Prostate gland (tissue), 2 donors: ENCODE measurements at regions not wholly inside any gene's neighbourhood (a gene's known extent, or its start where the extent isn't known, plus 50 kb on each side); places are given as distances from the start of the nearest gene placed in this dataset.

ENCODE experiments used
- CTCF ChIP-seq, 4 experiments: fragments of 200-600 bp in 2 of 4; fragments of 450-650 bp in 2 of 4; sonication (generic) in 2 of 4; IDR thresholded peaks; 1 replicate in 3 of 4; 2 replicates in 1 of 4; pipeline ENCODE4 v1.5.1; 2016 to 2019; ENCODE audit warnings: antibody characterized with exemption in 4 of 4, mild to moderate bottlenecking in 2 of 4, moderate library complexity in 2 of 4
- POLR2AphosphoS5 ChIP-seq: sonication (generic); formaldehyde crosslinking; IDR thresholded peaks from one replicate; pipeline ENCODE4 v1.6.1; 2017; ENCODE audit warnings: antibody characterized with exemption

GRCh38 chr4:184911310-184911709, 85.5 kb upstream of the ACSL1 start:
- TF ChIP-seq CTCF (IDR thresholded peaks at IDR 0.05): no peak
- TF ChIP-seq POLR2AphosphoS5: peak; percentile 78
